CD8-positive, alpha-beta memory T cell (primary cell): ENCODE measurements at regions not wholly inside any gene's neighbourhood (a gene's known extent, or its start where the extent isn't known, plus 50 kb on each side); places are given as distances from the start of the nearest gene placed in this dataset.

Experiments
- CTCF ChIA-PET: fragments of 350-600 bp; sonication (Branson Sonifier 250); formaldehyde crosslinking; loops from one replicate; lab custom pipeline; 2021; ENCODE audit warnings: antibody characterized with exemption; lab: Charles Lee
- POLR2A ChIA-PET: fragments of 350-600 bp; sonication (Branson Sonifier 250); formaldehyde crosslinking; loops from one replicate; lab custom pipeline; 2021; ENCODE audit warnings: antibody characterized with exemption; lab: Charles Lee
- DNase-seq, 5 donors: peaks; one replicate each; pipeline versions ENCODE4 v3.0.0 to v3.0.0-alpha.2; 2020 to 2022; ENCODE audit warnings: mixed read lengths in 1 of 5
- H3K27ac ChIP-seq: one replicate; pipeline ENCODE4 v1.7.0; 2013; ENCODE audit warnings: low read depth, mild to moderate bottlenecking, low read length, moderate library complexity
- H3K27me3 ChIP-seq: 2 replicates; pipeline ENCODE4 v1.7.0; 2013; ENCODE audit warnings: low read length, mild to moderate bottlenecking; ENCODE audit not compliant: insufficient read depth, poor library complexity, severe bottlenecking
- H3K36me3 ChIP-seq: 2 replicates; pipeline ENCODE4 v1.7.0; 2013; ENCODE audit warnings: mild to moderate bottlenecking, low read length, moderate library complexity; ENCODE audit not compliant: insufficient read depth
- H3K4me1 ChIP-seq: 2 replicates; pipeline ENCODE4 v1.7.0; 2013; ENCODE audit warnings: mild to moderate bottlenecking, low read length, moderate library complexity; ENCODE audit not compliant: insufficient read depth
- H3K4me3 ChIP-seq: 2 replicates; pipeline ENCODE4 v1.7.0; 2013; ENCODE audit warnings: mild to moderate bottlenecking, low read length
- H3K9me3 ChIP-seq: 2 replicates; pipeline ENCODE4 v1.7.0; 2013; ENCODE audit warnings: mild to moderate bottlenecking, low read length
- H3K27ac Mint-ChIP-seq, 8 donors: one replicate each; pipeline ENCODE4 v1.8.0; 2020 to 2021; ENCODE audit warnings: mixed read lengths in 8 of 8, mild to moderate bottlenecking in 6 of 8, inconsistent platforms in 3 of 8, moderate library complexity in 3 of 8
- H3K27me3 Mint-ChIP-seq, 2 donors: one replicate each; pipeline ENCODE4 v1.8.0; 2020 to 2021; ENCODE audit warnings: mixed read lengths in 2 of 2, mild to moderate bottlenecking in 1 of 2, moderate library complexity in 1 of 2
- H3K36me3 Mint-ChIP-seq, 3 donors: one replicate each; pipeline ENCODE4 v1.8.0; 2020 to 2021; ENCODE audit warnings: mixed read lengths in 3 of 3, inconsistent platforms in 1 of 3, mild to moderate bottlenecking in 1 of 3
- H3K4me1 Mint-ChIP-seq, 3 donors: one replicate each; pipeline ENCODE4 v1.8.0; 2020 to 2021; ENCODE audit warnings: mixed read lengths in 3 of 3, inconsistent platforms in 1 of 3, mild to moderate bottlenecking in 1 of 3
- H3K4me3 Mint-ChIP-seq, 7 donors: one replicate each; pipeline ENCODE4 v1.8.0; 2020 to 2021; ENCODE audit warnings: mixed read lengths in 7 of 7, mild to moderate bottlenecking in 6 of 7, moderate library complexity in 4 of 7, inconsistent platforms in 2 of 7
- H3K9me3 Mint-ChIP-seq, 5 donors: one replicate each; pipeline ENCODE4 v1.8.0; 2020 to 2022; ENCODE audit warnings: mixed read lengths in 5 of 5, mild to moderate bottlenecking in 3 of 5, moderate library complexity in 2 of 5, inconsistent platforms in 1 of 5

DNA sequence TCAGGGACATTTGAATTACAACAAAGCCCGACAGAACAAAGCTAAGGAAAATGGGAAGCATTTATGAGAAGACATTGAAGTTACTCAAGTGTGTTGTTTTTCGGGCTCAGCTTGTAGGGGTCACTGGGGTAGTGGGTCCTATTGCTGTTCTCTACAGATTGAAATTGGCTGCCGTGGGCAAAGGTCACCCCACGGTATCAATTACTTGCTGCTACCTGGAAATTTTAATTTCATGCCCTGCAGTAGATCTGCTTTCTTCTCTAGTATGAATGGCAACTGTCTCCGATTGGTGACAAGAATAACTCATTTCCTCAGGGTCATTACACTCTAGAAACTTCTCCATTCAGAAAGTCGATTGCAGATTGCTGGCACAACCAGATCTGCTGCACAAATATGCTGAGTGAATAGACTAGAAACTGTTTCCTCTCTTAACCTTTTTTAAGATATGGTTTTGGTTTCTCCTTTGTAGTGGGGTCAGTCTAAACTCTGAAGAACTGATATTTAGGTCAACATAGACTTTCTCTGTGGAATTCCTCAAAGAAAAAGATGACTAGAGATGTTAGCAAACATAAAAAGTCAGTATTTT is 454.1 kb downstream of the ARHGEF28 start:
- H3K27ac Mint-ChIP-seq, result no peak overlapping the region
- H3K27me3 ChIP-seq, result no peaks in the 10 kb centered on the region
- no peak overlapping the region for H3K4me3 ChIP-seq
- H3K4me1 ChIP-seq, result no peaks in the 10 kb centered on the region
- no peak overlapping the region for H3K27ac ChIP-seq
- no peak overlapping the region for H3K4me3 Mint-ChIP-seq
- peaks cover 3 to 10% of the 10 kb centered on the region in 2 donors for H3K27me3 Mint-ChIP-seq
- H3K9me3 ChIP-seq, result no peaks in the 10 kb centered on the region
- no peak for DNase-seq
- H3K36me3 ChIP-seq, result no peaks in the 10 kb centered on the region
- H3K4me1 Mint-ChIP-seq, result no peaks in the 10 kb centered on the region
- no peaks in the 10 kb centered on the region for H3K9me3 Mint-ChIP-seq
- POLR2A ChIA-PET, result no interaction called here
- no peaks in the 10 kb centered on the region for H3K36me3 Mint-ChIP-seq
- CTCF ChIA-PET, result no interaction called here

DNA sequence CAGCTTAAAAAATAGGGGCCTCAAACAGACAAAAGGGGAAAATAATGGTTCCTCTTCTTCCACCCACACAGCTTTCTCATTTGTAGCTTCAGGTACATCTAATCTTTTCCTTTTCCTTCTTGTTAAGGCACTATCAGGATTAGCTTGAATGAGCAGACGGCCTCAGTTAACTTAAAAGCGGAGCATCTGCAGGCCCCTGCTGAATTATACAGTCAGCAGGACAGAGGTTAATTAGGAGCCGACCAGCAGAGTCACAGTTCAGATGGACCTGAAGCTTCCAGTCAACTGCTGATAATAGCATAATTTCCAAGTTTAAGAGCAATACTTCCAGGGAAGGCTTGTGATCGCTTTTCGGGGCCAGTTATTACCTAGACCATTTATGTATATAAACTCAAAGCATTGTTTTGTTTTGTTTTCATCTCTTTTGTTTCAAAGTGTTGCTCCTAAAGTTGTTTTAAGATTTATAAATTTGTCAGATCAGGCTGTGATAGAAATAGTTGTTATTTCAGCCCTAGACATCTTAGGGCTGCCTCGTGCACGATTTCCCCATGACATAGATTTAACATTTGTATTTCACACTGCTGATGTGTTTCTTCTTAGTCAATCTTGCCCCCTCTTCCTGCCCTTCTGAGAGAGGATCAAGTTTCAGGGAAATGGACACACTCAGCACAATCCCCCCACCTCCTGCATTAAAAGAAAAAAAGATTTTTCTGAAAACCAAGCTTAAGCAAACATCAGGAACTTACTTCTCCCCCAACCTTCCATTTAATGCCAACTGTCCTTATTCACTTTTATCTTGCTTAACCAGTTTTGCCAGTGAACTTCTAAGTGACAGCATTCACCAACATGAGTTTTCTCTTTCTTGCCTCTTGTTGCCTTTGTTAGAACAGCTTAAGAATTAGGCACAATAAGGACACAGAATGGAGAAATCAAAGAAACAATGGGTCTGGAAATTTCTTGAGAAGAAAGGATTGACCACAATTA is 449.8 kb downstream of the ARHGEF28 start:
- Mint-ChIP-seq H3K4me1 (no peaks in the 10 kb centered on the region), H3K27me3 (peaks cover 2 to 10% of the 10 kb centered on the region in 2 donors), H3K4me3 (no peak overlapping the region), H3K27ac (no peak overlapping the region), H3K9me3 (no peaks in the 10 kb centered on the region), H3K36me3 (no peaks in the 10 kb centered on the region)
- ChIA-PET POLR2A (no interaction called here), CTCF (no interaction called here)
- H3K27ac ChIP-seq, result no peak overlapping the region
- no peaks in the 10 kb centered on the region for H3K27me3 ChIP-seq
- H3K9me3 ChIP-seq, result no peaks in the 10 kb centered on the region
- H3K4me1 ChIP-seq, result no peaks in the 10 kb centered on the region
- H3K4me3 ChIP-seq, result no peak overlapping the region
- H3K36me3 ChIP-seq, result no peaks in the 10 kb centered on the region
- no peak for DNase-seq

DNA sequence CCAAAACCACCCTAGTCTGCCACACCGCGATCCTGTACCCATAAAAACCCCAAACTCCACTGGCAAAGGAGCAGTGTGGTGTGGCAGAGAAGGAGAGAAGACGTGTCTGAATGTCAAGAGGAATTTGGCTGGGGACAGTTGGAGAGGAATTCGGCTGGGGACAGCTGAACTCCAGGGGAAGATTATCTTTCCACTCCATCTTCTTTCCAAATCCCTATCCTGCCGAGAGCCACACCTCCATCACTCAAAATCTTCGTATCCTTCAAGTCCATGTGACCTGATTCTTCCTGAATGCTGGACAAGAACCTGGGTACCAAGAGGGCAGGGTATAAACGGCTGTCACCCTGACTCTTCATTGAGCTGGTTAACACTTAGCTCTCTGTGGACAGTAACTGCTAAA is 448.1 kb downstream of the ARHGEF28 start:
- POLR2A ChIA-PET, result no interaction called here
- Mint-ChIP-seq H3K9me3 (no peaks in the 10 kb centered on the region), H3K4me1 (no peaks in the 10 kb centered on the region), H3K4me3 (no peak overlapping the region), H3K36me3 (no peaks in the 10 kb centered on the region), H3K27me3 (peaks cover 2 to 10% of the 10 kb centered on the region in 2 donors), H3K27ac (no peak overlapping the region)
- Histone ChIP-seq H3K36me3 (no peaks in the 10 kb centered on the region), H3K4me1 (no peaks in the 10 kb centered on the region), H3K27ac (no peak overlapping the region), H3K27me3 (no peaks in the 10 kb centered on the region), H3K9me3 (no peaks in the 10 kb centered on the region), H3K4me3 (no peak overlapping the region)
- DNase-seq, result no peak
- CTCF ChIA-PET, result no interaction called here

DNA sequence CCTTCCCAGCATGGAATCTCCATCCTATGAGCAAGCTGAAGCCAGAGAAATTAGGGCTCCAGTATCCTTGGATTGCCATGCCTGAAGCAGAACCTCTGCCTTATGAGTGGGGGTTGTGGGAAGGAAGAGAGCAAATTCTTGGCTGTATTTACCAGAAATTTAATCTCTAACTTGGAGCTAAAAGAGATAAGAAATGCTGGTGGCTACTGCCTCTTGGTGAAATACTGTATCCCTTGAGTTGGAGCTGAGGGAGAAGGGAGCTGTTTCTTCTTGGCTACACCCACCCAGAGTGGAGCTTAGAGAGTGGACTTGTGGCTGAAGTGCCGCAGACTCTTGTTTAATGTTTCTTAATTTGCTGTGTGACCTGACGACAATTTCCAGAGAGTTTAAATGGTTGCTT is 447.3 kb downstream of the ARHGEF28 start:
- H3K27ac Mint-ChIP-seq, result no peak overlapping the region
- H3K9me3 ChIP-seq, result no peaks in the 10 kb centered on the region
- no peak overlapping the region for H3K4me3 ChIP-seq
- H3K4me3 Mint-ChIP-seq, result no peak overlapping the region
- no peak overlapping the region for H3K27ac ChIP-seq
- H3K4me1 Mint-ChIP-seq, result no peaks in the 10 kb centered on the region
- ChIA-PET POLR2A (no interaction called here), CTCF (no interaction called here)
- H3K27me3 ChIP-seq, result no peaks in the 10 kb centered on the region
- H3K4me1 ChIP-seq, result no peaks in the 10 kb centered on the region
- peaks cover 2 to 10% of the 10 kb centered on the region in 2 donors for H3K27me3 Mint-ChIP-seq
- no peaks in the 10 kb centered on the region for H3K36me3 Mint-ChIP-seq
- H3K9me3 Mint-ChIP-seq, result no peaks in the 10 kb centered on the region
- no peak for DNase-seq
- no peaks in the 10 kb centered on the region for H3K36me3 ChIP-seq

GRCh38 chr5:74072646-74073045 is 446.6 kb downstream of the ARHGEF28 start:
- Mint-ChIP-seq H3K4me3 (no peak overlapping the region), H3K27me3 (peaks cover 0 to 10% of the 10 kb centered on the region in 2 donors), H3K9me3 (no peaks in the 10 kb centered on the region), H3K36me3 (no peaks in the 10 kb centered on the region), H3K27ac (no peak overlapping the region), H3K4me1 (no peaks in the 10 kb centered on the region)
- Histone ChIP-seq H3K36me3 (no peaks in the 10 kb centered on the region), H3K9me3 (no peaks in the 10 kb centered on the region), H3K4me3 (no peak overlapping the region), H3K27ac (no peak overlapping the region), H3K27me3 (no peaks in the 10 kb centered on the region), H3K4me1 (no peaks in the 10 kb centered on the region)
- no peak for DNase-seq
- POLR2A ChIA-PET, result no interaction called here
- CTCF ChIA-PET, result no interaction called here

- ChIA-PET CTCF (no interaction called here), POLR2A (no interaction called here)
- DNase-seq, result no peak
- H3K9me3 ChIP-seq, result no peaks in the 10 kb centered on the region
- H3K4me1 ChIP-seq, result no peaks in the 10 kb centered on the region
- no peaks in the 10 kb centered on the region for H3K27me3 ChIP-seq
- Mint-ChIP-seq H3K9me3 (no peaks in the 10 kb centered on the region), H3K27me3 (peaks cover 1 to 6% of the 10 kb centered on the region in 2 donors), H3K4me3 (no peak overlapping the region), H3K4me1 (no peaks in the 10 kb centered on the region), H3K27ac (no peak overlapping the region), H3K36me3 (no peaks in the 10 kb centered on the region)
- H3K36me3 ChIP-seq, result no peaks in the 10 kb centered on the region
- H3K27ac ChIP-seq, result no peak overlapping the region
- H3K4me3 ChIP-seq, result no peak overlapping the region
Measured at GRCh38 chr5:74070766-74071165, 444.8 kb downstream of the ARHGEF28 start.

DNA sequence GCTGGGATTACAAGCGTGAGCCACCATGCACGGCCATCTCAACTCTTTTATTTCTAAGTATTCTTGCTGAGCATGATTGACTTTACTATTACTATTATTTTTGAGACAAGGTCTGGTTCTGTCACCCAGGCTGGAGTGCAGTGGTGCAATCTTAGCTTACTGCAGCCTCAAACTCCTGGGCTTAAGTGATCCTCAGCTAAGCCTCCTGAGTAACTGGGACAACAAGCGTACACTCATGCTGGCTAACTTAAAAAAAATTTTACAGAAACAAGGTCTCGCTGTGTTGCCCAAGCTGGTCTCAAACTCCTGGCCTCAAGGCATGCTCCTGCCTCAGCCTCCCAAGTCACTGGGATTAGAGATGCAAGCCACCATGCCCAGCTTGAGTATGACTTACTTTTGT is 443.7 kb downstream of the ARHGEF28 start:
- DNase-seq, result no peak
- Mint-ChIP-seq H3K9me3 (no peaks in the 10 kb centered on the region), H3K36me3 (no peaks in the 10 kb centered on the region), H3K4me1 (no peaks in the 10 kb centered on the region), H3K27ac (no peak overlapping the region), H3K27me3 (peaks cover 1 to 4% of the 10 kb centered on the region in 2 donors), H3K4me3 (no peak overlapping the region)
- no peak overlapping the region for H3K4me3 ChIP-seq
- no peaks in the 10 kb centered on the region for H3K27me3 ChIP-seq
- POLR2A ChIA-PET, result no interaction called here
- CTCF ChIA-PET, result no interaction called here
- no peaks in the 10 kb centered on the region for H3K9me3 ChIP-seq
- no peaks in the 10 kb centered on the region for H3K36me3 ChIP-seq
- no peak overlapping the region for H3K27ac ChIP-seq
- H3K4me1 ChIP-seq, result no peaks in the 10 kb centered on the region

- H3K4me1 Mint-ChIP-seq, result no peaks in the 10 kb centered on the region
- no peak overlapping the region for H3K4me3 Mint-ChIP-seq
- POLR2A ChIA-PET, result no interaction called here
- DNase-seq, result no peak
- no peaks in the 10 kb centered on the region for H3K9me3 Mint-ChIP-seq
- CTCF ChIA-PET, result no interaction called here
- Histone ChIP-seq H3K27ac (no peak overlapping the region), H3K27me3 (no peaks in the 10 kb centered on the region), H3K36me3 (no peaks in the 10 kb centered on the region), H3K4me3 (no peak overlapping the region), H3K9me3 (no peaks in the 10 kb centered on the region), H3K4me1 (no peaks in the 10 kb centered on the region)
- H3K27ac Mint-ChIP-seq, result peak overlapping the region in 1 of 8 donors; percentile 19
- no peaks in the 10 kb centered on the region for H3K36me3 Mint-ChIP-seq
- peaks cover 0 to 1% of the 10 kb centered on the region in 2 donors for H3K27me3 Mint-ChIP-seq
Measured at GRCh38 chr5:74067748-74068541, 441.9 kb downstream of the ARHGEF28 start.
